GM12878 (cell line): ENCODE measurements at regions not wholly inside any gene's neighbourhood (a gene's known extent, or its start where the extent isn't known, plus 50 kb on each side); places are given as distances from the start of the nearest gene placed in this dataset.
"Not testable (repeated sequence)": the region's sequence is repeated elsewhere in the genome, so short reads cannot be mapped to it uniquely, and the experiment has no call there.

ENCODE experiments used
- ATAC-seq: fragments of 200-7000 bp; cut with Tn5 transposase; 3 replicates; pipeline ENCODE4 v1.9.1; 2020; ENCODE audit warnings: mild to moderate bottlenecking, moderate library complexity
- BruUV-seq: library from RNA; stranded (reverse); fragments of 400-500 nt; replicated peaks from 2 replicates; lab custom pipeline; 2021; lab: Mats Ljungman, UMichigan
- CTCF ChIA-PET: fragments of 300-600 bp; sonication (Branson Sonifier 250); formaldehyde crosslinking; extraction: SDS; loops from one replicate; lab custom pipeline; 2021; ENCODE audit warnings: inconsistent platforms; lab: Yijun Ruan, JAX
- POLR2A ChIA-PET: fragments of 350-600 bp; formaldehyde crosslinking; extraction: SDS; loops from one replicate; lab custom pipeline; 2021; ENCODE audit warnings: inconsistent platforms; lab: Charles Lee
- RAD21 ChIA-PET: fragments of 300-600 bp; sonication (Branson Sonifier 250); formaldehyde crosslinking; loops from one replicate; lab custom pipeline; 2023; ENCODE audit warnings: antibody characterized with exemption; ENCODE audit not compliant: unreplicated experiment; lab: Charles Lee
- SMC1A ChIA-PET: fragments of 300-600 bp; sonication (Branson Sonifier 250); formaldehyde crosslinking; loops from one replicate; lab custom pipeline; 2023; ENCODE audit not compliant: unreplicated experiment, uncharacterized antibody; lab: Charles Lee
- DNase-seq: peaks from one replicate; pipeline ENCODE4 v3.0.0-alpha.2; 2011; ENCODE audit warnings: low read depth, low spot score
- FAIRE-seq: peaks from 3 replicates; lab custom pipeline; 2011; peaks lifted over from hg19 to GRCh38; lab: Jason Lieb, UNC
- H2AFZ ChIP-seq: 2 replicates; pipeline ENCODE4 v1.6.0; 2011; ENCODE audit warnings: low read depth, low read length, control low read depth; ENCODE audit not compliant: control insufficient read depth
- H3K27ac ChIP-seq: 2 replicates; pipeline ENCODE4 v1.5.1; 2011; ENCODE audit warnings: control low read depth; ENCODE audit not compliant: control insufficient read depth, insufficient read depth
- H3K27me3 ChIP-seq, 2 experiments: replicated peaks in 1 of 2; 2 replicates each; pipeline versions ENCODE4 v1.6.0 to v1.6.1; 2011; ENCODE audit warnings: low read length in 1 of 2; ENCODE audit not compliant: control insufficient read depth in 2 of 2, insufficient read depth in 2 of 2
- H3K36me3 ChIP-seq, 2 experiments: 2 replicates each; pipeline ENCODE4 v1.5.1; 2011; ENCODE audit warnings: low read length in 1 of 2; ENCODE audit not compliant: control insufficient read depth in 2 of 2, insufficient read depth in 2 of 2
- H3K4me1 ChIP-seq: 2 replicates; pipeline ENCODE4 v1.6.1; 2011; ENCODE audit warnings: mild to moderate bottlenecking, low read length, moderate library complexity, mixed read lengths; ENCODE audit not compliant: control insufficient read depth, insufficient read depth
- H3K4me2 ChIP-seq: 2 replicates; pipeline ENCODE4 v1.6.0; 2011; ENCODE audit warnings: control low read depth; ENCODE audit not compliant: control insufficient read depth, insufficient read depth
- H3K4me3 ChIP-seq: fragments of 200-600 bp; sonication (generic); 2 replicates; pipeline ENCODE4 v1.5.1; 2016
- H3K79me2 ChIP-seq: 2 replicates; pipeline ENCODE4 v1.6.0; 2011; ENCODE audit warnings: low read length; ENCODE audit not compliant: control insufficient read depth, insufficient read depth
- H3K9ac ChIP-seq: 2 replicates; pipeline ENCODE4 v1.8.0; 2011; ENCODE audit warnings: low read length, control low read depth, mixed read lengths; ENCODE audit not compliant: control insufficient read depth, insufficient read depth
- H3K9me3 ChIP-seq: replicated peaks from 3 replicates; pipeline ENCODE4 v1.5.1; 2011; ENCODE audit warnings: mild to moderate bottlenecking, low read length; ENCODE audit not compliant: control insufficient read depth, insufficient read depth
- H4K20me1 ChIP-seq: 2 replicates; pipeline ENCODE4 v1.6.0; 2011; ENCODE audit not compliant: control insufficient read depth, insufficient read depth
- ATF7 ChIP-seq: fragments of 450-650 bp; IDR thresholded peaks from 2 replicates; pipeline ENCODE4 v1.6.1; 2016; ENCODE audit warnings: low read depth, mild to moderate bottlenecking
- FOXK2 ChIP-seq: fragments of 450-650 bp; IDR thresholded peaks from 2 replicates; pipeline ENCODE4 v1.6.1; 2017; ENCODE audit warnings: mild to moderate bottlenecking, moderate library complexity
- LARP7 ChIP-seq: fragments of 450-650 bp; IDR thresholded peaks from 2 replicates; pipeline ENCODE4 v1.6.1; 2017; ENCODE audit warnings: mild to moderate bottlenecking
- NBN ChIP-seq: fragments of 450-650 bp; IDR thresholded peaks from 2 replicates; pipeline ENCODE4 v1.6.1; 2016
- NFYB ChIP-seq: IDR thresholded peaks from 2 replicates; pipeline ENCODE4 v1.6.1; 2011; ENCODE audit warnings: low read depth, mild to moderate bottlenecking, low read length, improper control_type of control experiment, moderate library complexity; ENCODE audit not compliant: insufficient read depth
- NR2C1 ChIP-seq: fragments of 450-650 bp; IDR thresholded peaks from 2 replicates; pipeline ENCODE4 v1.6.1; 2017; ENCODE audit warnings: antibody characterized with exemption, mild to moderate bottlenecking, moderate library complexity
- PAX5 ChIP-seq: IDR thresholded peaks from 2 replicates; pipeline ENCODE4 v1.6.1; 2011; ENCODE audit warnings: low read depth, low read length, borderline replicate concordance
- SP1 ChIP-seq: IDR thresholded peaks from one replicate; pipeline ENCODE4 v1.6.1; 2011; ENCODE audit warnings: low read depth, low read length
- WRNIP1 ChIP-seq: IDR thresholded peaks from 2 replicates; pipeline ENCODE4 v1.6.1; 2011; ENCODE audit warnings: low read depth, low read length, improper control_type of control experiment, borderline replicate concordance
- WGBS: methylation state at CpG from one replicate; pipeline ENCODE4 v1.1.6; 2016; ENCODE audit warnings: low lambda C conversion rate; ENCODE audit not compliant: insufficient replicate concordance, insufficient coverage; ENCODE audit errors: missing lambda C conversion rate; 5-methylcytosine and 5-hydroxymethylcytosine counted together
- in situ Hi-C: fragments of 300-500 bp; cut with MboI; formaldehyde crosslinking; loops from 9 replicates; pipeline ENCODE4 v1.14.3; 2018; ENCODE audit warnings: mixed read lengths
- intact Hi-C: fragments of 100-400 bp; cut with micrococcal nuclease; formaldehyde crosslinking; loops from one replicate; pipeline ENCODE4 v1.14.2; 2022; ENCODE audit not compliant: unreplicated experiment

GRCh38 chr6:141460245-141460644 lies 672.5 kb upstream of the GJE1 start:
- RAD21 ChIA-PET, H3K9me3 ChIP-seq, SMC1A ChIA-PET, FAIRE-seq, intact Hi-C loops, H3K4me3 ChIP-seq, H3K27ac ChIP-seq, H3K79me2 ChIP-seq, POLR2A ChIA-PET, H2AFZ ChIP-seq, H3K4me2 ChIP-seq, DNase-seq, H3K36me3 ChIP-seq, H3K9ac ChIP-seq, H4K20me1 ChIP-seq, in situ Hi-C loops, BruUV-seq, ATAC-seq, H3K4me1 ChIP-seq, H3K27me3 ChIP-seq: not testable (repeated sequence)
- CTCF ChIA-PET: interaction anchor here (2.0 kb wide), 1 partner anchor 24 kb away, joined by 7 read pairs; no protein-coding TSS in a partner anchor
- 32% methylated on average over 5 of the region's 5 CpGs for WGBS

- DNase-seq, H2AFZ ChIP-seq, SMC1A ChIA-PET, BruUV-seq, ATAC-seq, H3K79me2 ChIP-seq, H3K9ac ChIP-seq, H3K27me3 ChIP-seq, in situ Hi-C loops, H4K20me1 ChIP-seq, H3K4me3 ChIP-seq, intact Hi-C loops, H3K9me3 ChIP-seq, RAD21 ChIA-PET, POLR2A ChIA-PET, FAIRE-seq, H3K36me3 ChIP-seq, H3K27ac ChIP-seq, H3K4me2 ChIP-seq, H3K4me1 ChIP-seq: not testable (repeated sequence)
- CTCF ChIA-PET: interaction anchor here (0.9 kb wide), 1 partner anchor 9 kb away, joined by 3 read pairs; no protein-coding TSS in a partner anchor
- 49% methylated on average over 5 of the region's 5 CpGs for WGBS
These were observed 674.7 kb upstream of the GJE1 start for GRCh38 chr6:141457984-141458383.

- H3K27ac ChIP-seq: no peak overlapping the region
- no peaks in the 10 kb centered on the region for H3K79me2 ChIP-seq
- FAIRE-seq: no peak
- H2AFZ ChIP-seq: no peak overlapping the region
- ATAC-seq: no peak
- TF ChIP-seq PAX5 (no peak), NBN (no peak), NR2C1 (no peak), WRNIP1 (no peak), ATF7 (no peak), LARP7 (no peak), SP1 (no peak), FOXK2 (no peak), NFYB (no peak)
- no peak for DNase-seq
- H3K9ac ChIP-seq: no peak overlapping the region
- no peak overlapping the region for H3K4me2 ChIP-seq
- H4K20me1 ChIP-seq: no peaks in the 10 kb centered on the region
- H3K4me3 ChIP-seq: no peak overlapping the region
- H3K27me3 ChIP-seq: no peaks in the 10 kb centered on the region
- H3K36me3 ChIP-seq: no peaks in the 10 kb centered on the region
- ChIA-PET SMC1A (interaction anchor here (1.4 kb wide), 1 partner anchor 17 kb away, joined by 3 read pairs; no protein-coding TSS in a partner anchor), POLR2A (no interaction called here), CTCF (no interaction called here), RAD21 (no interaction called here)
- BruUV-seq: no TSS peak
- no peaks in the 10 kb centered on the region for H3K4me1 ChIP-seq
- intact Hi-C loops (no loop called here), in situ Hi-C loops (no loop called here)
- no peaks in the 10 kb centered on the region for H3K9me3 ChIP-seq
These were observed 680.4 kb upstream of the GJE1 start for GRCh38 chr6:141452354-141452686.
